BE2C (cell line): ENCODE measurements at regions not wholly inside any gene's neighbourhood (a gene's known extent, or its start where the extent isn't known, plus 50 kb on each side); places are given as distances from the start of the nearest gene placed in this dataset.

Experiments
- DNase-seq: peaks from one replicate; pipeline ENCODE4 v3.0.0-alpha.2; 2020
- H3K27me3 ChIP-seq: fragments of 250-450 bp; sonication (Bioruptor Pico); 2 replicates; pipeline ENCODE4 v1.5.1; 2020; ENCODE audit warnings: mild to moderate bottlenecking
- H3K36me3 ChIP-seq: fragments of 250-450 bp; sonication (Bioruptor Pico); 2 replicates; pipeline ENCODE4 v1.5.1; 2020; ENCODE audit warnings: mild to moderate bottlenecking
- H3K4me1 ChIP-seq: fragments of 250-450 bp; sonication (Bioruptor Pico); 2 replicates; pipeline ENCODE4 v1.5.1; 2020
- H3K4me3 ChIP-seq: 2 replicates; pipeline ENCODE4 v1.5.1; 2011; ENCODE audit warnings: low read depth, low read length
- H3K9me3 ChIP-seq: fragments of 250-450 bp; sonication (Bioruptor Pico); 2 replicates; pipeline ENCODE4 v1.5.1; 2020
- TF ChIP-seq, protein P1 (sequence below): IDR thresholded peaks from 2 replicates; pipeline ENCODE4 v1.5.1; 2012; ENCODE audit warnings: mild to moderate bottlenecking, low read depth, low read length

DNA sequence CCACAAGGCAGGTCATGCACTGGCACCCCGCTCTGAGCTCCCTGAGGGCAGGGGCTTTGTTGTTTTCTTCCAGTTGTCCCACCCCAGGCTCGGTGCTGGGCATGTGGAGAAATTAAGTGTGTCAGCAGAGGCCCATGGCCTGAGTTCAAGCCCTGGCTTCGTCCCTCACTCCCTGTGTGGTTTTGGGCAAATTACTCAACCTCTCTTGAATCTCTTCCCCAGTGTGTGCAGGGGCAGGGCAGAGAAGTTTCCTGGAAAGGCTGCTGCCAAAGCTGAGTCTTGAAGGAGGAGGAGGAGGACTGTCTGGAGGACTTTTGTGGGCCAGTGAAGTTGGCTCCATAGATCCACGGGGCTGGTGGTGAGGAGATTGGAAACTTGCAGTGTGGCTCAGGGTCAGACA is 138.1 kb upstream of the E2F8 start:
- DNase-seq: no peak
- H3K36me3 ChIP-seq: no peaks in the 10 kb centered on the region
- TF ChIP-seq, protein P1, sequence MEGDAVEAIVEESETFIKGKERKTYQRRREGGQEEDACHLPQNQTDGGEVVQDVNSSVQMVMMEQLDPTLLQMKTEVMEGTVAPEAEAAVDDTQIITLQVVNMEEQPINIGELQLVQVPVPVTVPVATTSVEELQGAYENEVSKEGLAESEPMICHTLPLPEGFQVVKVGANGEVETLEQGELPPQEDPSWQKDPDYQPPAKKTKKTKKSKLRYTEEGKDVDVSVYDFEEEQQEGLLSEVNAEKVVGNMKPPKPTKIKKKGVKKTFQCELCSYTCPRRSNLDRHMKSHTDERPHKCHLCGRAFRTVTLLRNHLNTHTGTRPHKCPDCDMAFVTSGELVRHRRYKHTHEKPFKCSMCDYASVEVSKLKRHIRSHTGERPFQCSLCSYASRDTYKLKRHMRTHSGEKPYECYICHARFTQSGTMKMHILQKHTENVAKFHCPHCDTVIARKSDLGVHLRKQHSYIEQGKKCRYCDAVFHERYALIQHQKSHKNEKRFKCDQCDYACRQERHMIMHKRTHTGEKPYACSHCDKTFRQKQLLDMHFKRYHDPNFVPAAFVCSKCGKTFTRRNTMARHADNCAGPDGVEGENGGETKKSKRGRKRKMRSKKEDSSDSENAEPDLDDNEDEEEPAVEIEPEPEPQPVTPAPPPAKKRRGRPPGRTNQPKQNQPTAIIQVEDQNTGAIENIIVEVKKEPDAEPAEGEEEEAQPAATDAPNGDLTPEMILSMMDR: no peak
- H3K4me1 ChIP-seq: no peaks in the 10 kb centered on the region
- H3K27me3 ChIP-seq: peaks cover 6% of the 10 kb centered on the region; the same call in 1 of the 2 replicates
- no peak overlapping the region for H3K4me3 ChIP-seq
- no peaks in the 10 kb centered on the region for H3K9me3 ChIP-seq

DNA sequence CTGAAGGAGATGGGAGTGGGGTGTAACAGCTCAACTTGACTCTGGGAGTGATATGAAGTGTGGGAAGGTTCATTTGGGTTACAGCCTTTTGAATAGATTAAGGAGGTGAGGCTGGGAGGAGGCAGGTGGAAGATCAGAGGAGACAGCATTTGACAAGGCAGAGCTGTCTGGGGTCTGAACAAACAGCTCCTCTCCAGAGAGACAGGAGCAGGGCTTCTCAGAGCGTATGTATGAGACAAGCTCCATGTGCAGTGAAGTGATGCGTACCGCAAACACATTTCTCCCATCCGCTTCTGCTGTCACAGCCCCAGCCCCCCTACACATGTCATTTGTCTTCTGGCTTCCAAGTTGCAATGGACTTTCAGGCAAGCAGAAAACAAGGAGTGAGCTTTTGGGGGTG is 137.1 kb upstream of the E2F8 start:
- H3K4me3 ChIP-seq: no peak overlapping the region
- H3K9me3 ChIP-seq: no peaks in the 10 kb centered on the region
- H3K27me3 ChIP-seq: peaks cover 6% of the 10 kb centered on the region; the same call in 1 of the 2 replicates
- H3K36me3 ChIP-seq: no peaks in the 10 kb centered on the region
- DNase-seq: no peak
- TF ChIP-seq, protein P1: no peak
- H3K4me1 ChIP-seq: no peaks in the 10 kb centered on the region

DNA sequence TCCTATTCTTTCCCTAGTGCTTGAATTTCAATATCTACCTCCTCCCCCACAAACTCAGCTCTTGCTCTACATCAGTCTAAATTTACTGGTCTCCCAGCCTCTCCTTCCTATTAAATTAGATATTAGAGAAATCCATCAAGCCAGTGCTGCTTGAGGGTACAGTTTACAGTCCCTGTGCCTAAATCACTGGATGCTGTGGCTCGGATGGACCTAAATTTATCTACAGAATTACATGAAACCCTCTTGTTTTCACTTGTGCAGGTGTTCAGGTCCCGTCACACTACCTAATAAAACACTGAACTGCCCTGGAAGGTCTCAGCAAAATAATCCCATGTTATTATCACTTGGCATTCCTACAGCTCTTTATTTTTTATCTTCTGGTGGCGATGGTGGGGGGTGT is 134.7 kb upstream of the E2F8 start:
- Histone ChIP-seq H3K4me1 (no peaks in the 10 kb centered on the region), H3K27me3 (no peaks in the 10 kb centered on the region), H3K36me3 (no peaks in the 10 kb centered on the region), H3K4me3 (no peak overlapping the region), H3K9me3 (no peaks in the 10 kb centered on the region)
- no peak for DNase-seq
- TF ChIP-seq, protein P1: no peak

DNA sequence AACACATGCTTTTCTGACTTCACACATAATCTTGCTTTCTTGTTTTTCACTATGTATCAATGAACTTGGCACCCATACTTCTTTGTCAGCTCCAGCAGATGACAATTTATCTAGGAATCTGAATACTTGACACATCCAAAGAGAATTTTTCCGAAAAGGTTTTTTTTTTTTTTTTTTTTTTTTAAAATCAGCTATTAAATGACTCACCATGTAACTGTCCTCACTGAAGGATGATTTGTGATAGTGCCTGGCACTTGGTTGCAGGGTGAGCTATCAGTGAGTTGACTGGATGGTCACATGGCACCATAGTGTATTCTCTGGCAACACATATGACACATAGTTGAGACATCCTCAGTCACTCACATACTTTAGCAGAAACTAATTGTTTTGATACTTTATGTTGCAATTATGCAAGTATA is 133.4 kb upstream of the E2F8 start:
- no peak for DNase-seq
- Histone ChIP-seq H3K4me1 (no peaks in the 10 kb centered on the region), H3K9me3 (no peaks in the 10 kb centered on the region), H3K4me3 (no peak overlapping the region), H3K36me3 (no peaks in the 10 kb centered on the region), H3K27me3 (no peaks in the 10 kb centered on the region)
- TF ChIP-seq, protein P1: no peak

DNA sequence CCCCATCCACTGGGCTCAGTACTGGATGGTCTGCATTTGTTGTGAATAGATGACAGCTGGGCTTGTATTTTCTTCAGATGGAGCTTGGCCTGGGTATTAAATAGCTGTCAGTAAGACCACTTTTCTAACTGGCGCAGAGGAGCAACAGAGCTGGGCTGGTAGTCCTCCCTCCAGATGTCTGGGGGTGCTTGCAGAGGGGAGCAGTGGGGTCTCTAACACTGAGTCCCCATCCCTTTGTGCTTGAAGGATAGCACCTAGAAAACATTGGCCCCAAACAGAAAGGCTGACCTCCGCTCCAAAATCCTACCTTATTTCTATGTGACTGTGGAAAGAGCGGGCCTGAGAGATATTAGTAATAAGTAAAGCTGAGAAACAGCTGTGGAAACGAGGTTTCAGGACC is 131.6 kb upstream of the E2F8 start:
- H3K36me3 ChIP-seq: no peaks in the 10 kb centered on the region
- no peaks in the 10 kb centered on the region for H3K4me1 ChIP-seq
- TF ChIP-seq, protein P1: no peak

DNA sequence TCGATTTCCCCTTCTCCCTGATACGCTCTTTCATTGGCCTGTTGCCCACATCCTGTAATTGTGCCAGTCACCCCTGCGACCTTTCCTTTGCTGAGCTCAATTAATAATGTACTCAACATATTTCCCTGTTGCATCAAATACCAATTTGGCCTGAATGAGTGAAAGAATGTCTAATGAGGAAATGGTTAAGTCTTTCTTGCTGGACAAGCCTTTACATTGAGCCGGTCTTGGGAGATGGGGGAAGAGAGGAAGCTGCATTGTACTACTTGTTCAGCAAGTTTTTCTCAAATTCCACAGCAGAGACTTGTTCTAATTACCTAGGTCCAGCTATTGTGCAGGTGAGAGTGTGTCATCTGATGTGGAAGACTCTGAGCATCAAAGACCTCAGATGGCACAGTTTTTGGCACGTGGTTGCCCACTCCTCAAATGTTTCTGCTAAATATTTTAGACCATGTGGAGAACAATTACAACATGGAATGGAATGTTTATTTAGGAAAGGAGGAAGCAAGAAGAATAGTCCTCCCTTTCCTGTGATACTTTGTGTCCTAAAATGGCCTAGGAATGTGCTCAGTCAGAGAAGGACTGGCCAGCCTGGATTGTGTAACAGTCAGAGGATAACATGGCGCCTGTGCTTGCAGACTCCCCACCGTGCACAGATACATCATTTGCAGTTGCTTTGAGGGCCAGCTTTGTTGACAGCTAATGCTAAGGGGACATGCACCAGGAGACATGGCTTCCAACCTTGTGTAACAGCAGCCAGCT is 129.5 kb upstream of the E2F8 start:
- no peaks in the 10 kb centered on the region for H3K27me3 ChIP-seq
- TF ChIP-seq, protein P1: no peak
- no peak overlapping the region for H3K4me3 ChIP-seq
- H3K36me3 ChIP-seq: no peaks in the 10 kb centered on the region
- no peak for DNase-seq
- no peaks in the 10 kb centered on the region for H3K4me1 ChIP-seq
- no peaks in the 10 kb centered on the region for H3K9me3 ChIP-seq

More for the DNA sequence above, 131.6 kb upstream of the E2F8 start:
- Histone ChIP-seq H3K9me3 (no peaks in the 10 kb centered on the region), H3K27me3 (no peaks in the 10 kb centered on the region), H3K4me3 (no peak overlapping the region)
- no peak for DNase-seq
